NAMALWA (cell line): ENCODE measurements at regions not wholly inside any gene's neighbourhood (a gene's known extent, or its start where the extent isn't known, plus 50 kb on each side); places are given as distances from the start of the nearest gene placed in this dataset.
A peak's percentile ranks its signal among the peaks of the same experiment; 100 is the strongest.

ENCODE experiments used
- DNase-seq: peaks from one replicate; pipeline ENCODE4 v3.0.0-alpha.2; 2015; ENCODE audit warnings: low spot score

- no peak for DNase-seq
Measured at GRCh38 chr5:125695996-125696655, 727.1 kb upstream of the GRAMD2B start.

DNA sequence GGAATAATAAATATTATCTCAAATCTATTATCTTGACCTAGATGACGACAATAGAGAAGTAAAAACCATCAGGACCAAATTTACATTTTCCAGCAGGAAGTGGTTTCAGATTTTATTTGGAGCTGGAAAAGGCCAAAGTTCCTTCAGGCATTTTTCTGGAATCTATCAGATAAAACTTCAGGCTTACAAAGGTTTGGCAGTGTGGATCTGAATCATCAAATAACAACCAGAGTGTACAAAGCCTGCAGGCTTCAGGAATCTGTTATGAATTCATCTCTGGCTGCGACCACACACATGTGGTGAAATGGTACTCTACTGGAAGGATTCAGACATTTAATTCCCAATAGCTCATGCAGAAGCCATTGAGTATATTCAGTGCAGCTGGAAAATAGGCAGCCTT, 726.4 kb upstream of the GRAMD2B start:
- no peak for DNase-seq

GRCh38 chr5:125698420-125698819, 724.8 kb upstream of the GRAMD2B start:
- DNase-seq, result no peak

GRCh38 chr5:125699860-125700259, 723.3 kb upstream of the GRAMD2B start:
- no peak for DNase-seq

DNA sequence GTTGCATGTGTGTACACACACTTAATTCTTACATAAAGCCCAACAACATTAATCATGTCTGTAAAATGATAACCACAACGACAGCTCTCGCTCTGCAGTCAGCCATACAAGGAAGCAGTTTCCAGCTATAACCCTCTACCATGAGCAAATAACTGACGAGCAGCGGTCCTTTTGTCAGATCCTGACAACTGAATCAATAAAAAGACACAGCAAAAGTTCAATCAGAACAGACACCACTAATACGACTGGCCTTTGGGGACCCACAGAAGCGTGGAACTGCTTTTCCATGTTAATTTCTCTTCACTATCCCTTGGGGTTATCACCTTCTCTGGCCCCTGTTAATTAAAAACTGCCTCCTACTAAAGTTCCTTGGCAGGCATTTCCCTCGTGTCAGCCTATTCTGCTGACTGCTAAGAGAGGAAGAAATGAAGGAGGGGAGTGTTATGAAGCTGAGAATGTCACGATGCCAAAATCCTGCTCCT, 722.8 kb upstream of the GRAMD2B start:
- DNase-seq, result peak; percentile 2

- DNase-seq, result no peak
Measured at GRCh38 chr5:125703616-125704015, 719.6 kb upstream of the GRAMD2B start.

DNA sequence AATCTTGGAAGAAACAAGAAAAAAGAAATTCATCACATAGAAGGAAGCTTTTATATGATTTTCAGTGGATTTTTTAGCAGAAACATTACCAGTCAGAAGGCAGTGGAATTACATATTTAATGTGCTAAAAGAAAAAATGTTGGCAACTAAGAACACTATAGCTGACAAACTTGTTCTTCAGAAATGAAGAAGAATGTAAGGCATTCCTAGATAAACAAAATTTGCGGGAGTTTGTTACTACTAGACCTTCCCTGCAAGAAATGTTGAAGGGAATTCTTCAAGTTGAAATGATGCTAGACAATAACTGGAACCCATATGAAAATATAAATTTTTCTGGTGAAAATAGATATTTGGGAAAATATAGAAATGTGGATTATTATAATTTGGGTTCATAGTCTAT, 718.3 kb upstream of the GRAMD2B start:
- DNase-seq, result no peak

DNA sequence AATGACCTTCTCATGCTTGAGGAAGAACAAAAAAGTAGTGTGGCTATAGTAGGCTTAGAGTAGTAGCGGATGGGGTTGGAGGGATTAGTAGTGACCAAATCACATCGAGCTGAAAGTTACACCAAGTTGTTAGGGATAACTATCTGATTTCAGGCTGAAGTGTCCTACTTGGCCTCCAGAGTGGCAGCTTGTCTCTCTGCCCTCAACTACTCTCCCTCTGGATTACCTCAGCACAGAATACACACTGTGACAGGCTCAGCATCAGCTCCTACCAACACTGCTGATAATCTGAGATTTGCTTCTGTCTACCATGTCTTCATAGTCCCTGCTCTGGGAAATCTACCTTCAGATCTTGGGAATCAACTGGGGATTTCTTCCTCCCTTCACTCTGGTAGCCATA, 714.6 kb upstream of the GRAMD2B start:
- DNase-seq, result no peak

GRCh38 chr5:125710745-125711144, 712.5 kb upstream of the GRAMD2B start:
- no peak for DNase-seq

- DNase-seq, result no peak
Measured at GRCh38 chr5:125712397-125712796, 710.8 kb upstream of the GRAMD2B start.

DNA sequence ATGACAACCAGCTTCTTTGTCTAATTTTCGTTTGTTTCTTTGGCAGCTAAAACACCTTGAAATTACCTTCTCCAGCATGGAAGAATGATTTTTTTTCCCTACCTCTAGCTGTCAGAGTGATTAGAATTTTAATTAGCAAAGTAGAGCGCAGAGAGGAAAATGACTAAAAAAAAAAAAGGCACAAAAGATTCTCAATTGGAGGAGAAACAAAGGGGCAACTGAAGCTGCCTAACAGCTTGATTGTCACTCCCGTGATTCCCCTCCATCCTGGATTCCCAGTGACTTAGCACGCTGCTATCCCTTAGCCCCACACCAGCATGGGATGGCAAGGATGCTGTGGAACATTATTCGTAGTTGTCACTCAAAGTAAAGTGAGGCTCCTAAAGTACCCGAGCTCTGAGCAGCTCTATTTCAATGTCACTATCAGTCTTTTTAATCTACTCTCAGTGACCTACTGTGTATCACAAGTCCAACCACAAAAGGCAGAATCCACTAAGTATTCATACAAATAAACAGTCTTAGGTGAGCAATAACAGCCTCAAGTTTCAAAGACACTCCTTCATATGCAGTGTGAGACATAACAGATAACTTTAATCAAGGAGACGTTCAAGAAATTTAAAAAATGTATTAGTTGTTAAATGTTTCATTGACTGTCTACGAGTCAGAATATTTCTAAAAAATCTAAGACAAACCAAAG, 710.0 kb upstream of the GRAMD2B start:
- no peak for DNase-seq

- DNase-seq, result no peak
Measured at GRCh38 chr5:125715216-125715615, 708.0 kb upstream of the GRAMD2B start.

GRCh38 chr5:125717209-125717608, 706.0 kb upstream of the GRAMD2B start:
- no peak for DNase-seq

DNA sequence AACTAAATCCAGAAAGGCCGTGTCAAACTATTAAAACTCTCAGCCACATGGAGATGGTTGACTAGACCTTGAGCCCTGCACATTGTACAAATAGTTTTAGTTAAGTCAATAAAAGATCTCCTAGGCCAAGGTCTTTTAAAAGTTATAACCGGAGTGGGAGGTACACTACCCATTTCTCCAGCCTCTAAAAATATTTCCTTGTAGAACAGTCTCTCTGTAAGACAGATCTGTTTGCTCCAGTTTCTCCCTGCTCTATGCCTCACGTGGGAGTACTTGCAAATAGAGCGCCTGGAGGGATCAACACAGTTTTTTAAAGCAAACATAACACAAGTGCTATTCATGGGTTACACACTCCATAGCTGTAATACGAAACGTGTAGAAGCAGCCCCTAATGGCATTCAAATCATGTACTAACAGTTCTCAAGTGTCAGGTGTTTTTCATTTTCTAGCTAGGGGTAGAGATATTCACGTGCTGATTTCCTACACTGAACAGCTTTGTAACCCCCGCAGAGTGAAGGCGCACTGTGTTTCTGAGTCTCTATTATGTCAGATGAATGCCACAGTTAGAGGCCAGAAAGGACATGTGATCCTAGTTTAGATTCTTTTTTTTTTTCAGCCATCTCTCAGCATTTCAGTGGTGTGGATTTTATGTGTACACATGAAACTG, 703.4 kb upstream of the GRAMD2B start:
- no peak for DNase-seq

- DNase-seq, result no peak
Measured at GRCh38 chr5:125720348-125720685, 702.9 kb upstream of the GRAMD2B start.

DNA sequence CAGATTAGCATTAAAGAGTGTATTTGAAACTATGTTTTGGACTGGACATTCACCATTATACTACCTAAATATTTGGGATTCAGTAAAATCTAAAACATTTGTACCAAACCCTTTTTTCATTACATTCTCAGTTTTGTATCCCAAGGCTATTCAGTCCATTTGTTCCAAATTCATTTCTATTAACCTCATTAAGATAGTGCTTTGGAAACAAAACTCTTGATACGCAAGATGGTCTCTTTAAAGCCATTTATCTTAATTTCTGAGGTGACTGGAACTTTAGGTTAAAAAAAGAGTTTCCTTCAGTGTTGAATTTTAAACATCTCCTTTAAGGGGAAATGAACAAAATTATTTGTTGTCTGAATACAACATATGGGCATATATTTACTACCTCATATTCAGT, 702.5 kb upstream of the GRAMD2B start:
- DNase-seq, result no peak

GRCh38 chr5:125722550-125722949, 700.7 kb upstream of the GRAMD2B start:
- DNase-seq, result no peak

DNA sequence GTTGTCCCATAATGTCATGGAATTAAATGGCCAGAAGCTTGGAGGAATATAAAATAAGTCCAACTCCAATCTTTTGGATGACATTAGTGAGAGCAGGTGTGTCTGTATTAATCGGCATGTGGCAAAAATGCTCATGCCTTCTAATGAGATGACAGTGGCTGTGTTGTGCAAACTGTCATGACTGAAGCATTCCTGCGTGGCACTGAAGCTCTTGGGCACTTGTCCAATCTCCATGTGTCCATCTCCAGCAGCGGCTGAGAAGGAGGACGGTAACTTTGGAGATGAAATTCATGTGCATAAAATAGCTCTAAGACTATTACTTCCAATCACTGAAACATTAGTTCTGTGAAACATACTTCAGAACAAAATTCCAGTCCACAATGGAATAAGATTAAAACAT, 697.5 kb upstream of the GRAMD2B start:
- no peak for DNase-seq

DNA sequence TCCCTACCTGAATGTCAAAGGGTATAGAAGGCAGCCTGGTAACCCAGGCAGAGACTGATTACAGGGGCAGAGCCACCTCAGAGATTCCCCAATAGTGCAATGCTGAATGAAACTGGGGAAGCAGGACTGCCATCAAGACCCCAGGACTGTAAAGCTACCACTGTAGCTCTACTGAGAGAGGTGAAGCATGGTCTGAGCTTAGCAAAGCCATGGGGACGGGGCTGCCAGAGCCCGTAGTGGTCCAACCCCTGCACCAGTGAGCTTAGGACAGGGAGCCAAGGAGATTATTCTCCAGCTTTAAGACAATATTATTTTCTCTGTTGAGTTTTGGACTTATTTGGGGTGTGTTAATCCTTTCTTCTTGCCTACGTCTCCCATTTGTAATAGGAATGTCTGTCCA, 679.3 kb upstream of the GRAMD2B start:
- no peak for DNase-seq

GRCh38 chr5:125746917-125747316, 676.3 kb upstream of the GRAMD2B start:
- no peak for DNase-seq

- no peak for DNase-seq
Measured at GRCh38 chr5:125750147-125750860, 672.9 kb upstream of the GRAMD2B start.

- no peak for DNase-seq
Measured at GRCh38 chr5:125750861-125751186, 672.4 kb upstream of the GRAMD2B start.

DNA sequence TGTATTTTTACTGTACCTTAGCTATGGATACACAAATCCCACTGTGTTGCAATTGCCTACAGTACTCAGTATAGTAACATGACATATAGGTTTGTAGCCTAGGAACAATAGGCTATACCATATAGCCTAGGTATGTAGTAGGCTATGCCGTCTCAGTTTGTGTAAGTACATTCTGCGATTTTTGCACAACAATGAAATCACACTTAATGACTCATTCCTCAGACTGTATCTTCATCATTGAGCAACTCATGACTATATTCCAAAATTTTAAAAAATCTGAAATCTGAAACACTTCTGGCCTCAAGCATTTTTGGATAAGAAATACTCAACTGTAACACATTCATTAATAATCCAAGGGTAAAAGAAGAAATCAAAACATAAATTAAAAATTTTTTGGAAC, 666.8 kb upstream of the GRAMD2B start:
- DNase-seq, result no peak
